ENCODE measurements at regions not wholly inside any gene's neighbourhood (a gene's known extent, or its start where the extent isn't known, plus 50 kb on each side); places are given as distances from the start of the nearest gene placed in this dataset.

- DNase-seq (ENCODE audit: low spot score in 2 of 2) = no peak
- intact Hi-C loops (cut with DNase I; ENCODE audit: low total_unique reads) = no loop called here
- WGBS, 2 donors = 0 to 100% methylated on average over 1 of the region's 1 CpG
- H3K4me3 ChIP-seq (ENCODE audit: low read depth, poor library complexity, severe bottlenecking) = no peak overlapping the region
- TF ChIP-seq POLR2A (IDR thresholded peaks at IDR 0.05) (no peak), CTCF (IDR thresholded peaks at IDR 0.05) (no peak)
Observed at GRCh38 chr10:83357004-83357403, 782.3 kb upstream of the GHITM start.

GRCh38 chr10:83357627-83358026, 781.7 kb upstream of the GHITM start:
- DNase-seq (ENCODE audit: low spot score in 2 of 2) = no peak
- intact Hi-C loops (cut with DNase I; ENCODE audit: low total_unique reads) = no loop called here
- TF ChIP-seq POLR2A (IDR thresholded peaks at IDR 0.05) = no peak
- TF ChIP-seq CTCF (IDR thresholded peaks at IDR 0.05) = no peak
- no peak overlapping the region for H3K4me3 ChIP-seq (ENCODE audit: low read depth, poor library complexity, severe bottlenecking)

GRCh38 chr10:83367036-83367435, 772.3 kb upstream of the GHITM start:
- DNase-seq (ENCODE audit: low spot score in 2 of 2) = no peak
- intact Hi-C loops (cut with DNase I; ENCODE audit: low total_unique reads) = no loop called here
- 87 to 89% methylated on average over 6 of the region's 6 CpGs for WGBS, 2 donors
- TF ChIP-seq CTCF (IDR thresholded peaks at IDR 0.05) = no peak
- no peak for TF ChIP-seq POLR2A (IDR thresholded peaks at IDR 0.05)
- H3K4me3 ChIP-seq (ENCODE audit: low read depth, poor library complexity, severe bottlenecking) = no peak overlapping the region

GRCh38 chr10:83371696-83372490, 767.4 kb upstream of the GHITM start:
- no peak for TF ChIP-seq POLR2A (IDR thresholded peaks at IDR 0.05)
- TF ChIP-seq CTCF (IDR thresholded peaks at IDR 0.05) = no peak
- intact Hi-C loops (cut with DNase I; ENCODE audit: low total_unique reads) = no loop called here
- DNase-seq (ENCODE audit: low spot score in 2 of 2) = no peak
- WGBS, 2 donors = 76 to 87% methylated on average over 4 of the region's 4 CpGs
- no peak overlapping the region for H3K4me3 ChIP-seq (ENCODE audit: low read depth, poor library complexity, severe bottlenecking)

GRCh38 chr10:83372646-83373045, 766.7 kb upstream of the GHITM start:
- no peak for DNase-seq (ENCODE audit: low spot score in 2 of 2)
- WGBS, 2 donors = 65 to 76% methylated on average over 2 of the region's 2 CpGs
- intact Hi-C loops (cut with DNase I; ENCODE audit: low total_unique reads) = no loop called here
- H3K4me3 ChIP-seq (ENCODE audit: low read depth, poor library complexity, severe bottlenecking) = no peak overlapping the region
- TF ChIP-seq CTCF (IDR thresholded peaks at IDR 0.05) = no peak
- no peak for TF ChIP-seq POLR2A (IDR thresholded peaks at IDR 0.05)

- intact Hi-C loops (cut with DNase I; ENCODE audit: low total_unique reads) = no loop called here
- TF ChIP-seq POLR2A (IDR thresholded peaks at IDR 0.05) = no peak
- no peak for TF ChIP-seq CTCF (IDR thresholded peaks at IDR 0.05)
- no peak for DNase-seq (ENCODE audit: low spot score in 2 of 2)
- no peak overlapping the region for H3K4me3 ChIP-seq (ENCODE audit: low read depth, poor library complexity, severe bottlenecking)
- 75 to 77% methylated on average over 2 of the region's 2 CpGs for WGBS, 2 donors
Observed at GRCh38 chr10:83373671-83374070, 765.6 kb upstream of the GHITM start.
